H1 (cell line): ENCODE measurements at regions not wholly inside any gene's neighbourhood (a gene's known extent, or its start where the extent isn't known, plus 50 kb on each side); places are given as distances from the start of the nearest gene placed in this dataset.

ENCODE experiments used
- CTCF ChIA-PET: fragments of 300-600 bp; sonication (Branson Sonifier 250); formaldehyde crosslinking; loops from one replicate; lab custom pipeline; 2021; ENCODE audit not compliant: partially characterized antibody; lab: Charles Lee
- POLR2A ChIA-PET: fragments of 300-600 bp; sonication (Branson Sonifier 250); formaldehyde crosslinking; loops from one replicate; lab custom pipeline; 2021; ENCODE audit warnings: inconsistent platforms; ENCODE audit not compliant: partially characterized antibody; lab: Charles Lee
- DNase-seq, 2 experiments: peaks; one replicate each; pipeline versions ENCODE4 v3.0.0 to v3.0.0-alpha.2; 2010 to 2022; ENCODE audit warnings: low spot score in 2 of 2, low read depth in 1 of 2, mixed read lengths in 1 of 2
- FAIRE-seq: peaks from 2 replicates; lab custom pipeline; 2011; peaks lifted over from hg19 to GRCh38; lab: Jason Lieb, UNC
- H2AFZ ChIP-seq: 2 replicates; pipeline ENCODE4 v1.8.1; 2012; ENCODE audit warnings: low read length, inconsistent platforms
- H2AK5ac ChIP-seq: 2 replicates; pipeline ENCODE4 v1.6.1; 2013; ENCODE audit warnings: low read depth, low read length
- H2BK120ac ChIP-seq: replicated peaks from 2 replicates; pipeline ENCODE3; 2013; ENCODE audit warnings: low read depth, low read length, inconsistent platforms
- H2BK12ac ChIP-seq: 2 replicates; pipeline ENCODE4 v1.6.1; 2013; ENCODE audit warnings: low read depth, low read length
- H2BK15ac ChIP-seq: 2 replicates; pipeline ENCODE4 v1.6.1; 2013; ENCODE audit warnings: low read length
- H2BK20ac ChIP-seq: 2 replicates; pipeline ENCODE4 v1.6.1; 2013; ENCODE audit warnings: low read length
- H2BK5ac ChIP-seq: 2 replicates; pipeline ENCODE4 v1.6.1; 2013; ENCODE audit warnings: low read depth, low read length
- H3K14ac ChIP-seq: 2 replicates; pipeline ENCODE4 v1.6.1; 2013; ENCODE audit warnings: inconsistent platforms; ENCODE audit not compliant: insufficient read length
- H3K18ac ChIP-seq: 2 replicates; pipeline ENCODE4 v1.6.1; 2013; ENCODE audit warnings: low read length; ENCODE audit errors: extremely low read depth
- H3K23ac ChIP-seq: 2 replicates; pipeline ENCODE4 v1.6.1; 2013; ENCODE audit warnings: inconsistent platforms; ENCODE audit not compliant: insufficient read length
- H3K23me2 ChIP-seq: 2 replicates; pipeline ENCODE4 v1.6.1; 2013; ENCODE audit warnings: low read depth, low read length
- H3K27ac ChIP-seq: 2 replicates; pipeline ENCODE4 v1.6.1; 2011; ENCODE audit warnings: low read depth, low read length, inconsistent platforms
- H3K27me3 ChIP-seq, 4 experiments: replicated peaks in 1 of 4; 1 replicate in 1 of 4; 2 replicates in 3 of 4; pipeline versions ENCODE4 v1.6.1 to v1.8.1; 2011 to 2013; ENCODE audit warnings: low read length in 3 of 4, mild to moderate bottlenecking in 3 of 4, inconsistent platforms in 2 of 4, mixed read lengths in 2 of 4, moderate library complexity in 1 of 4; ENCODE audit not compliant: control insufficient read depth in 3 of 4, insufficient read depth in 3 of 4; ENCODE audit errors: extremely low read depth in 1 of 4
- H3K36me3 ChIP-seq, 4 experiments: 2 replicates each; pipeline versions ENCODE4 v1.6.1 to v1.8.1; 2011 to 2013; ENCODE audit warnings: mild to moderate bottlenecking in 4 of 4, low read length in 3 of 4, moderate library complexity in 2 of 4, control low read depth in 1 of 4, inconsistent platforms in 1 of 4; ENCODE audit not compliant: insufficient read depth in 4 of 4, control insufficient read depth in 2 of 4
- H3K4ac ChIP-seq: replicated peaks from 2 replicates; pipeline ENCODE3; 2013; ENCODE audit warnings: low read length, low read depth, mixed read lengths, inconsistent platforms; ENCODE audit not compliant: insufficient read length
- H3K4me1 ChIP-seq, 4 experiments: replicated peaks in 1 of 4; 1 replicate in 1 of 4; 2 replicates in 3 of 4; pipeline versions ENCODE4 v1.6.1 to v1.8.1; 2011 to 2013; ENCODE audit warnings: low read length in 3 of 4, inconsistent platforms in 2 of 4, mixed read lengths in 1 of 4; ENCODE audit not compliant: insufficient read depth in 4 of 4, control insufficient read depth in 3 of 4
- H3K4me2 ChIP-seq, 2 experiments: 2 replicates each; pipeline versions ENCODE4 v1.6.1 to v1.8.1; 2011 to 2013; ENCODE audit warnings: low read depth in 2 of 2, low read length in 2 of 2, control low read depth in 1 of 2, inconsistent platforms in 1 of 2, mild to moderate bottlenecking in 1 of 2; ENCODE audit not compliant: insufficient read depth in 1 of 2
- H3K4me3 ChIP-seq, 4 experiments: fragments of 200-600, 300-600 bp in 1 of 4; sonication (generic), shearing (Covaris generic), sonication (Bioruptor Twin) in 1 of 4; 2 replicates each; pipeline versions ENCODE4 v1.5.1 to v1.8.1; 2011 to 2016; ENCODE audit warnings: low read length in 4 of 4, low read depth in 3 of 4, control low read depth in 2 of 4, inconsistent platforms in 2 of 4, mild to moderate bottlenecking in 2 of 4, mixed read lengths in 1 of 4, moderate library complexity in 1 of 4; ENCODE audit not compliant: insufficient read depth in 2 of 4; ENCODE audit errors: extremely low read depth in 1 of 4
- H3K56ac ChIP-seq: replicated peaks from 2 replicates; pipeline ENCODE3; 2013; ENCODE audit warnings: low read depth, mild to moderate bottlenecking, mixed read lengths, low read length, inconsistent platforms; ENCODE audit not compliant: insufficient read length
- H3K79me1 ChIP-seq: 2 replicates; pipeline ENCODE4 v1.6.1; 2013; ENCODE audit warnings: low read depth, low read length, control low read depth
- H3K79me2 ChIP-seq, 2 experiments: 2 replicates each; pipeline versions ENCODE4 v1.6.1 to v1.8.1; 2012 to 2013; ENCODE audit warnings: low read length in 2 of 2, mild to moderate bottlenecking in 2 of 2, inconsistent platforms in 1 of 2; ENCODE audit not compliant: insufficient read depth in 2 of 2, control insufficient read depth in 1 of 2
- H3K9ac ChIP-seq, 4 experiments: replicated peaks in 1 of 4; 1 replicate in 1 of 4; 2 replicates in 3 of 4; pipeline versions ENCODE4 v1.6.1 to v1.8.1; 2011 to 2013; ENCODE audit warnings: low read depth in 3 of 4, low read length in 3 of 4, control low read depth in 2 of 4, mild to moderate bottlenecking in 2 of 4, moderate library complexity in 2 of 4, inconsistent platforms in 1 of 4; ENCODE audit errors: extremely low read depth in 1 of 4
- H3K9me3 ChIP-seq, 2 experiments: 2 replicates each; pipeline versions ENCODE4 v1.6.1 to v1.8.1; 2012 to 2013; ENCODE audit warnings: mild to moderate bottlenecking in 2 of 2, moderate library complexity in 2 of 2, control low read depth in 1 of 2, inconsistent platforms in 1 of 2, low read depth in 1 of 2, low read length in 1 of 2, mixed read lengths in 1 of 2; ENCODE audit not compliant: insufficient read depth in 2 of 2
- H4K20me1 ChIP-seq, 2 experiments: replicated peaks in 1 of 2; 2 replicates each; pipeline versions ENCODE3 to v1.8.1; 2011 to 2013; ENCODE audit warnings: inconsistent platforms in 2 of 2, low read length in 2 of 2, mild to moderate bottlenecking in 1 of 2; ENCODE audit not compliant: insufficient read depth in 2 of 2, control insufficient read depth in 1 of 2
- H4K5ac ChIP-seq: 2 replicates; pipeline ENCODE4 v1.6.1; 2013; ENCODE audit warnings: low read length, low read depth, mixed read lengths, inconsistent platforms; ENCODE audit not compliant: insufficient read length
- H4K8ac ChIP-seq: 2 replicates; pipeline ENCODE4 v1.8.0; 2013; ENCODE audit warnings: mild to moderate bottlenecking, moderate library complexity, low read length, inconsistent platforms; ENCODE audit not compliant: insufficient read depth; ENCODE audit errors: extremely low read depth
- H4K91ac ChIP-seq: replicated peaks from 2 replicates; pipeline ENCODE3; 2013; ENCODE audit warnings: low read length, mixed read lengths, inconsistent platforms; ENCODE audit not compliant: insufficient read length
- BCL11A ChIP-seq, 2 experiments: IDR thresholded peaks; one replicate each; pipeline ENCODE4 v1.6.1; 2011; ENCODE audit warnings: low read depth in 2 of 2, low read length in 2 of 2, mild to moderate bottlenecking in 2 of 2
- EGR1 ChIP-seq: IDR thresholded peaks from 2 replicates; pipeline ENCODE4 v1.6.1; 2011; ENCODE audit warnings: low read depth, low read length, borderline replicate concordance
- SIRT6 ChIP-seq: IDR thresholded peaks from one replicate; pipeline ENCODE4 v1.7.1; 2012; ENCODE audit warnings: low read length, inconsistent platforms
- WGBS, 2 experiments: shearing (Covaris generic) in 1 of 2; methylation state at CpG; one replicate each; pipeline versions ENCODE4 v1.1.6 to v1.1.7; 2013 to 2015; ENCODE audit warnings: low lambda C conversion rate in 2 of 2, mixed read lengths in 2 of 2, inconsistent platforms in 1 of 2, low coverage in 1 of 2, missing lambda C conversion rate in 1 of 2; ENCODE audit not compliant: insufficient replicate concordance in 2 of 2, insufficient coverage in 1 of 2, insufficient read length in 1 of 2; ENCODE audit errors: extremely low coverage in 1 of 2, missing lambda C conversion rate in 1 of 2; 5-methylcytosine and 5-hydroxymethylcytosine counted together

DNA sequence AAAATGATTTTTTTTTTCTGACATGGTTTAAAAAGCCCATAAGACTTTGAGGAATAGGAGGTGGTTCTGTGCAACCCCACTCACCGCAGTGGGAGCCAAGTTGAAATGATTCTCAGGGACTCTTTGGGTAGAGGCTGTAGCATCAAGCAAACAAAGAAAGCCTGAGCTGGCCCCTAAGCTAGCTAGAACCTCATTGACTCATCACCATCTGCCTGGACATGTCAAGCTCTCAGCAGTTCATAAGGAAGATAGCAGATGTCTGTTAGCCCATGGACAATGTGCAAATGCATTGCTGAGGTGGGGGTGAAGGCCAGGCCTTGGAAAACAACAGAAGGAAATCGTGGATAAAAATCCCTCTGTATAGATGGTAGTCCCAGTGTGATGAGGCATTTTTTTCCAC is 234.8 kb downstream of the NR2F2 start:
- H4K91ac ChIP-seq, result no peak overlapping the region
- H2BK20ac ChIP-seq, result no peak overlapping the region
- no peaks in the 10 kb centered on the region for H3K23me2 ChIP-seq
- TF ChIP-seq BCL11A (IDR thresholded peaks at IDR 0.05; ENCODE audit: low read depth in 2 of 2, low read length in 2 of 2), result no peak
- TF ChIP-seq SIRT6, result no peak
- TF ChIP-seq EGR1, result no peak
- 89% methylated on average over 2 of the region's 2 CpGs; no CpG with 5 or more reads in 1 of the 2 experiments for WGBS, 2 experiments
- no peaks in the 10 kb centered on the region for H4K20me1 ChIP-seq
- no peak overlapping the region for H3K4ac ChIP-seq
- no peak overlapping the region for H2BK12ac ChIP-seq
- no peak overlapping the region for H3K4me2 ChIP-seq
- no peak overlapping the region for H3K56ac ChIP-seq
- H2BK120ac ChIP-seq, result no peak overlapping the region
- H3K9me3 ChIP-seq, result no peaks in the 10 kb centered on the region
- no peaks in the 10 kb centered on the region for H3K4me1 ChIP-seq
- no peak overlapping the region for H4K5ac ChIP-seq
- H3K79me2 ChIP-seq, result no peaks in the 10 kb centered on the region; a peak in 1 of 4 replicates
- H3K18ac ChIP-seq, result no peak overlapping the region
- no peak overlapping the region for H3K4me3 ChIP-seq
- no peaks in the 10 kb centered on the region; a peak in 1 of 8 replicates for H3K36me3 ChIP-seq
- FAIRE-seq (no peak), DNase-seq (no peak)
- H3K27me3 ChIP-seq, result no peaks in the 10 kb centered on the region
- no peaks in the 10 kb centered on the region for H3K79me1 ChIP-seq
- no peak overlapping the region for H3K23ac ChIP-seq
- H2BK15ac ChIP-seq, result no peak overlapping the region
- no peak overlapping the region for H3K9ac ChIP-seq
- no peak overlapping the region for H3K14ac ChIP-seq
- ChIA-PET CTCF (interaction anchor here (0.9 kb wide), 1 partner anchor 23 kb away, joined by 4 read pairs; no protein-coding TSS in a partner anchor), POLR2A (no interaction called here)
- no peak overlapping the region for H3K27ac ChIP-seq
- H4K8ac ChIP-seq, result no peak overlapping the region
- H2BK5ac ChIP-seq, result no peak overlapping the region
- H2AFZ ChIP-seq, result no peak overlapping the region
- no peak overlapping the region for H2AK5ac ChIP-seq
